ENCODE measurements at regions not wholly inside any gene's neighbourhood (a gene's known extent, or its start where the extent isn't known, plus 50 kb on each side); places are given as distances from the start of the nearest gene placed in this dataset.

GRCh38 chr20:52675375-52675774, 296.8 kb upstream of the TSHZ2 start:
- 8% methylated on average over 2 of the region's 4 CpGs for WGBS (ENCODE audit: insufficient coverage)
- H3K36me3 ChIP-seq (replicated peaks in 1 of 2; ENCODE audit: control insufficient read depth in 1 of 2, insufficient read depth in 2 of 2, low read length in 2 of 2), result no peaks in the 10 kb centered on the region
- peak overlapping the region in 1 of 2 donors; percentile 33 for H3K4me3 Mint-ChIP-seq
- H3K9me3 Mint-ChIP-seq, result peaks cover 3 to 5% (median 5%) of the 10 kb centered on the region in 7 donors
- H3K4me1 ChIP-seq (ENCODE audit: control insufficient read depth in 1 of 2, insufficient read depth in 2 of 2, low read length in 2 of 2), result peaks cover 44 to 47% of the 10 kb centered on the region in 2 donors
- DNase-seq, result peak; percentile 69 to 93 (median 76)
- no peak overlapping the region for H2AFZ ChIP-seq (ENCODE audit: insufficient read depth, low read depth, low read length, poor library complexity, severe bottlenecking)
- H3K27ac Mint-ChIP-seq, result peak overlapping the region; percentile 92 to 99 (median 98)
- H3K27ac ChIP-seq (ENCODE audit: low read depth in 1 of 2, low read length in 2 of 2), result peak overlapping the region in 1 of 2 donors; percentile 80
- H3K9me3 ChIP-seq (replicated peaks in 1 of 2; ENCODE audit: control insufficient read depth in 1 of 2, insufficient read depth in 1 of 2, low read length in 2 of 2), result no peaks in the 10 kb centered on the region
- no peaks in the 10 kb centered on the region for H3K36me3 Mint-ChIP-seq
- peaks cover 0 to 4% (median 1%) of the 10 kb centered on the region in 3 donors for H3K27me3 Mint-ChIP-seq (ENCODE audit: low read depth in 3 of 3)
- intact Hi-C loops (cut with micrococcal nuclease), result no loop called here
- no peaks in the 10 kb centered on the region for H4K20me1 ChIP-seq (ENCODE audit: insufficient read depth, low read length)
- no peak overlapping the region for H3K9ac ChIP-seq (ENCODE audit: insufficient read depth, low read length, poor library complexity, severe bottlenecking)
- peaks cover 49% of the 10 kb centered on the region for H3K4me1 Mint-ChIP-seq
- H3K79me2 ChIP-seq (ENCODE audit: insufficient read depth, low read length), result no peaks in the 10 kb centered on the region
- peak overlapping the region in 1 of 3 experiments; percentile 41 for H3K4me3 ChIP-seq (replicated peaks in 1 of 3; ENCODE audit: low read depth in 2 of 3, low read length in 3 of 3)
- no peaks in the 10 kb centered on the region for H3K27me3 ChIP-seq (ENCODE audit: control insufficient read depth in 2 of 2, insufficient read depth in 2 of 2, low read length in 2 of 2)
- no peak for TF ChIP-seq CTCF (IDR thresholded peaks at IDR 0.05)
- peak overlapping the region; percentile 49 for H3K4me2 ChIP-seq (replicated peaks; ENCODE audit: extremely low read depth, low read length, poor library complexity, severe bottlenecking)

GRCh38 chr20:52668626-52669025, 303.5 kb upstream of the TSHZ2 start:
- Mint-ChIP-seq H3K4me3 (no peak overlapping the region), H3K27ac (no peak overlapping the region), H3K9me3 (peaks cover 0 to 13% (median 3%) of the 10 kb centered on the region in 7 donors), H3K27me3 (ENCODE audit: low read depth in 3 of 3) (peaks cover 2 to 9% (median 7%) of the 10 kb centered on the region in 3 donors), H3K4me1 (peaks cover 15% of the 10 kb centered on the region), H3K36me3 (no peaks in the 10 kb centered on the region)
- no peak overlapping the region for H3K9ac ChIP-seq (ENCODE audit: insufficient read depth, low read length, poor library complexity, severe bottlenecking)
- H3K4me3 ChIP-seq (replicated peaks in 1 of 3; ENCODE audit: low read depth in 2 of 3, low read length in 3 of 3), result no peak overlapping the region
- peaks cover 8 to 15% of the 10 kb centered on the region in 2 donors for H3K4me1 ChIP-seq (ENCODE audit: control insufficient read depth in 1 of 2, insufficient read depth in 2 of 2, low read length in 2 of 2)
- no peaks in the 10 kb centered on the region for H3K79me2 ChIP-seq (ENCODE audit: insufficient read depth, low read length)
- no peaks in the 10 kb centered on the region for H3K27me3 ChIP-seq (ENCODE audit: control insufficient read depth in 2 of 2, insufficient read depth in 2 of 2, low read length in 2 of 2)
- no peaks in the 10 kb centered on the region for H4K20me1 ChIP-seq (ENCODE audit: insufficient read depth, low read length)
- H3K9me3 ChIP-seq (replicated peaks in 1 of 2; ENCODE audit: control insufficient read depth in 1 of 2, insufficient read depth in 1 of 2, low read length in 2 of 2), result no peaks in the 10 kb centered on the region
- TF ChIP-seq CTCF (IDR thresholded peaks at IDR 0.05), result no peak
- no peak for DNase-seq
- WGBS (ENCODE audit: insufficient coverage), result no CpG with 5 or more reads among the region's 3 CpGs
- no peak overlapping the region for H3K4me2 ChIP-seq (replicated peaks; ENCODE audit: extremely low read depth, low read length, poor library complexity, severe bottlenecking)
- H2AFZ ChIP-seq (ENCODE audit: insufficient read depth, low read depth, low read length, poor library complexity, severe bottlenecking), result no peak overlapping the region
- no peaks in the 10 kb centered on the region for H3K36me3 ChIP-seq (replicated peaks in 1 of 2; ENCODE audit: control insufficient read depth in 1 of 2, insufficient read depth in 2 of 2, low read length in 2 of 2)
- no peak overlapping the region for H3K27ac ChIP-seq (ENCODE audit: low read depth in 1 of 2, low read length in 2 of 2)
- intact Hi-C loops (cut with micrococcal nuclease), result no loop called here

Data from CD14-positive monocyte (primary cell).